TTC549 (cell line): ENCODE measurements at regions not wholly inside any gene's neighbourhood (a gene's known extent, or its start where the extent isn't known, plus 50 kb on each side); places are given as distances from the start of the nearest gene placed in this dataset.
"Not testable (repeated sequence)": the region's sequence is repeated elsewhere in the genome, so short reads cannot be mapped to it uniquely, and the experiment has no call there.

ENCODE experiments used
- FAIRE-seq: peaks from 2 replicates; lab custom pipeline; 2012; peaks lifted over from hg19 to GRCh38; lab: Jason Lieb, UNC

DNA sequence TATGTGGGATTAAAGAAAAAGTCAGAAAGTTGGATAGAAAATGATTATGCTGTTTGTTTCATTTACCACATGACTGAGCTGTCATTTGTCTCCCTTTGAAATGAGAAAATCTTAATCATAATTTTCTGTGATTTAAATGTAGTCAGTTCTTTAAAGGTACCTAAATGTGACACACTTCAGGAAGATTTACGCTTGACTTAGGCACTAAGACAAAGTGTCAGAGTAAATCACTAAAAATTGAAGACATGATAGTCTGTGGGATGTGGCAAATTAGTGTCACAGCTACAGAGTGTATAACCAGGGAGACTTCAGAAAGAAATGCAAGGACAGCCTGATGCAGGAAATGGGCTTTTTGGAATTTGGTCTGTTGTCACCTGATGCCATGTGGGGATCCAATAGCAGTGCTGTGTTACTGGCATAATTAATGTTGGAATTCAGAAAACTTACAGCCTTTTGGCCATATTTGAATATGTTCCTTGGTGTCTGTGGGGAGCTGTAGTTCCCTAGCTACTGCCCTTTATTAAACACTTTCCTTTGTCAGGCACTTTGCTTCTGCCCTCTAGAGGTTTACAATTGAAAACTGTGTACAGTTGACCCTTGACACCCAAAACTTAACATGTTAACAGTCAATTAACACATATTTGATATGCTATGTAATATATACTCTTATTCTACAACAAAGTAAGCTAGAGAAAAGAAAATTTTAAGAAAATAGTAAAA, 493.8 kb downstream of the UTRN start:
- FAIRE-seq: no peak

DNA sequence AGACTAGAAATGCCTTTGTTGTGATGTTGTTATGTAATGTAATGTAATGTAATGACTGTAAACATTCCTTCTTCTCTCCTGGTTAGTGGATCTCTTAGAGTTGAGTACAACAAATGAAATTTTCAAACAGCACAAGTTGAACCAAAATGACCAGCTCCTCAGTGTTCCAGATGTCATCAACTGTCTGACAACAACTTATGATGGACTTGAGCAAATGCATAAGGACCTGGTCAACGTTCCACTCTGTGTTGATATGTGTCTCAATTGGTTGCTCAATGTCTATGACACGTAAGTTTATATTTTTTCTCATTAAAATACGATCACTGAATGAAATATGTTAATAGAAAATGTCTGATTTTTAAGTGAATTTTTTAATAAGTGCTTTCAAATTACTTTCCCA, 496.7 kb downstream of the UTRN start:
- no peak for FAIRE-seq

DNA sequence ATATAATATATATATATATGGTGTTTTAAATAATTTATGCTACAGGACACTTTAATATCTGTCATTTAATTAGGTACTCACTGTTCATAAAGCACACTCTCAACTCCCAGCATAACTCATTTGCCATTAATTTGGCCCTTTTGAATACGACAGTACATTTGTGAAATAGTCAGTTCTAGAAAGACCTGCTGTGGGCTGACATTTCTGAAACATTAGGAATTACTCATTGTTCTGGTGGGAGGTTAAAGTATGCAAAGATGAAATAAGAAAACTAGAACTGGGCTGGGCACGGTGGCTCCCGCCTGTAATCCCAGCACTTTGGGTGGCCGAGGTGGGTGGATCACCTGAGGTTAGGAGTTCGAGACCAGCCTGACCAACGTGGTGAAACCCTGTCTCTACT, 497.5 kb downstream of the UTRN start:
- no peak for FAIRE-seq

DNA sequence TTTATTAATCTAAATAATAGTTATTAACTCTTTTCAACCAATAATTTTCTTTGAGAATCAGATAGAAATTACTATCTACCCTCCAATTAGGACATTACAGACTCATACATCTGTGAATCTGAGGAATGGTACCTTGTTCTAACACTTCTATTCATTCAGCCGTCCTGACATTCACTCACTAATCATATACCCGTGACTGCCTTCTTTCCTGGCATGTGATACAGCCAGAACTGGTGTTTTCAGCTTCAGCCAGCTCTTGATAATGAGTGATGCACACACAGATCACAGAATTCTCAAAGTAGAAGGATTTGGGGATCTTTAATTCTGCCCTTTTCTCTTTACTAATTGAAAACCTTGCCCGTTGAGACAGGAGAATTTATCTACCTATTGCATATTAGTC, 499.9 kb downstream of the UTRN start:
- FAIRE-seq: no peak

DNA sequence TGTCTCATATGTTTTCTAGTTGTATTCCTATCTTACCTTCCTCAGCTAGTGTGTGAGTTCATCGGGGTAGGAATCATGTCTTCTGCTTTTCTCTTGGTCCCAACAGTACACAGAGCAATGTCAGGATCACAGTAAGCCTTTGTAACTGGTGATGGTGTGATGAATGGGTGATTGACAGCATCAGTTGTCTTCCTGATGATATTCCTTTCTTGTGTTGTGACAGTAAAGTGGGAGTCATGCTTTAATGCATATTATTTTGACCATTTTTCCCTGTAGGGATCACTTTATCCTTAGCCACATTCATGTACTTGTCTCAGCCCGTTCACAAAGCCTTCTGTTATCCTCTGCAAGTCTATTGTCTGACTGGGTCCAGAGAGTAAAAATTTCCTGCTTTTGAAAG, 501.7 kb downstream of the UTRN start:
- FAIRE-seq: no peak

DNA sequence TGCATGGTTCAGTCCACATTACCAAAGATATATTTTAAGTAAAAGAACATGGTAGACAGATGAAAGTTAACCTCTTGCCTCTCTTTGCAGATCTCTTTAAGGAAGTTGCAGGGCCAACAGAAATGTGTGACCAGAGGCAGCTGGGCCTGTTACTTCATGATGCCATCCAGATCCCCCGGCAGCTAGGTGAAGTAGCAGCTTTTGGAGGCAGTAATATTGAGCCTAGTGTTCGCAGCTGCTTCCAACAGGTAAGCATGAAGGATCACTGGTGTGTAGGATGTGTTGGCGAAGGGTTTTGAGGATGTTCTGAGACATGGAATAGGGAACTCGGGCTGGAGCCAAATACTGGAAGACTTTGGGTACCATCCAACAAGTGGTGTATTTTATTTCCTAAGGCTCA, 508.6 kb downstream of the UTRN start:
- FAIRE-seq: no peak

DNA sequence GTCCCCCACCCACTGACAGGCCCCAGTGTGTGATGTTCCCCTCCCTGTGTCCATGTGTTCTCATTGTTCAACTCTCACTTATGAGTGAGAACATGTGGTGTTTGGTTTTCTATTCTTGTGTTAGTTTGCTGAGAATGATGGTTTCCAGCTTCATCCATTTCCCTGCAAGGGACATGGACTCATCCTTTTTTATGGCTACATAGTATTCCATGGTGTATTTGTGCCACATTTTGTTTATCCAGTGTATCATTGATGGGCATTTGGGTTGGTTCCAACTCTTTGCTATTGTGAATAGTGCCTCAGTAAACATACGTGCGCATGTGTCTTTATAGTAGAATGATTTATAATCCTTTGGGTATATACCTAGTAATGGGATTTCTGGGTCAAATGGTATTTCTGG, 509.9 kb downstream of the UTRN start:
- FAIRE-seq: not testable (repeated sequence)

DNA sequence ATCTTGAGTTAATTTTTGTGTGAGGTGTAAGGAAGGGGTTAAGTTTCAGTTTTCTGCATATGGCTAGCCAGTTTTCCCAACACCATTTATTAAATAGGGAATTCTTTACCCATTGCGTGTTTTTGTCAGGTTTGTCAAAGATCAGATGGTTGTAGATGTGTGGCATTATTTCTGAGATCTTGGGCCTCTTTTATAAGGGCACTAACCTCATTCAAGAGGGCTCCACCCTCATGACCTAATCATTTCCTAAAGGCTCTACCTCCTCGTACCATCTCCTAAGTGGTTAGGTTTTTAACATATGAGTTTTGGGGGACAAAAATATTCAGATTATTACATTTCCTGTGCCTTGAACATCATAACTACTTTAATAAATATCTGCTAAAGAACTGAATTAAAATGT, 510.9 kb downstream of the UTRN start:
- FAIRE-seq: no peak

DNA sequence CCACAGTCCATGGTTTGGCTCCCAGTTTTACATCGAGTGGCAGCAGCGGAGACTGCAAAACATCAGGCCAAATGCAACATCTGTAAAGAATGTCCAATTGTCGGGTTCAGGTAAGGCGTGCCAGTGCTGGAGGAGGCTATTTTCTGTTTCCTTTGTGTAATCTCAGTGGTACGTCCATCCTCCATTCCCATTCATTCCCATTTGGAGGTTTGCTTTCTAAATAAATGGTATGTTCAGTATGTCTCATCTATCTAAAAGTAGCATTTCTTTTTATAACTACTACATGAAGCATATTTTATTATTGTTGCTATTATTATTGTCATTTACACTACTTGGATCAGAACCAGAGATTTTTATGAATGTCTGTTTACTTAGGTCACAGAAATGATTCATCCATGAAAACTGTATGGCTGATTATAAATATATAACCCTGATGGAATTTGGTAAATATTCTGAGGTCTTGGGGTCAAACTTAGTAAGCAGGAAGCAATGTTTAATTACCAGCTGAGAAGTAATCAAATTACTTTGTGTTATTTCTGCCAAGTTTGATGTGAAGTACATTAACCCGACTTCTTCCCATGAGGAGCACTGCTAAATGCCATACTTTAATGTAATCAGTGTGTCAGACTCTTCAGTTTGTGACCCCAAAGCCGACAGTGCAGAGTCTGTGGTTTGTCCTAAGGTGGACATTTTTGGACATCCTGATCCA, 512.9 kb downstream of the UTRN start:
- FAIRE-seq: no peak

DNA sequence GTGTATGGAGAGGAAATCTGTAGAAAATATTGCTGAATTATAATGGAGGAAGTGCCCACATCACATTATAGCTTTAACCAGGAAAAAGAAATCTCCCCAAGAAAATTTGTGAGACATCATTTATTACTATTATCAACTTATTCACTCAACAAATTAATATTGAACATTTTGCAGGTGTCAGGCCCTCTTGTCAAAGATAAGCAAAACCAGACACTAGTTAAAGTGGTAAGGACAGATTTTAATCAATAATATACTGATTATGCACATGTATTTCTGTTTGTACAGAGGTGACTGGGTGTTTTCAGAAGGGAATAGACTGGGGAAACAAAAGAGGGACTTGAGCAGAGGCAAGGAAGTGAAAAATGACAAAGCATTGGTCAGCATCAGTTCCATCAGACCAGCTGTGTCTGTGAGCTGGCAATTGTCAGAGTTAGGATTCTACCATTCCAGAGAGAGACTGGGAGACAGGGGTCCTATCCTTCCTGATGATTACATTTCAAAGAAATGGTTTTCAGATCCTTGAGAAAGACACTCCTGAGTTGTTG, 519.2 kb downstream of the UTRN start:
- FAIRE-seq: no peak

DNA sequence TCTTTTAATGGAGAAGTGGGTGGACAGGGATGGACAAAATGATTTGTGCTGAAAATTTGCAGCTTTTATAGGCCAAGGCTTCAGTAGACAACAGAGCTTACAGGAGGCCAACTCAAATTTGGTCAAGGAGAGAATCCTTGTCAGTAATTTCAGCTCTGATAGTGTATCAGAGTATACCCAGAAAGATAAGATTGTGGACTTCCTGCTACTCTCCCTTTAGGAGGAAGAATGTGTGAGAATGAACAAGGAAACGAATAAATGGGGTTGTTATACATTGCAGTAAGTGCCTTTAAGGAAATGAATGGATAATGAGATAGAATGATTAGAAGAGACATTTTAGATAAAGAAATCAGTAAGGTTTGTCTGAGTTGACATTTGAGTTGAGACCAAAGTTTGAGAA, 519.9 kb downstream of the UTRN start:
- FAIRE-seq: no peak

DNA sequence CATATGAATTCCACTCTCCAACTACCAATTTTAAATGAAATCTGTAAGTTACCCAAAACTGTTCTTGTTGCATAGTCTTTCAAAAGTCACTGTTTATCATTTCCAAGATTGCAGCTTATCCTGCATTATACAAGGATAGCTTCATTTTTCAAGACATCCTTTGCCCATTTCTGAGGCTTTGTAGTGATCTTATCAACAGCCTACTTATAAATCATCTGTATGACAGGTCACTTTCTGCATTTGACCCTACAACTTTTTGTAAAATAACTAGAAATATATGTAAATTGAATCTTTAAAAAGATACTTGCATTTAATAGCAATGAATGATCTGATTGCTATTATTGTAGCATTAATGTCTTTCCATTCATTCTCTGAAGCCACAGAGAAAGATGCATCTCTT, 521.1 kb downstream of the UTRN start:
- FAIRE-seq: no peak

DNA sequence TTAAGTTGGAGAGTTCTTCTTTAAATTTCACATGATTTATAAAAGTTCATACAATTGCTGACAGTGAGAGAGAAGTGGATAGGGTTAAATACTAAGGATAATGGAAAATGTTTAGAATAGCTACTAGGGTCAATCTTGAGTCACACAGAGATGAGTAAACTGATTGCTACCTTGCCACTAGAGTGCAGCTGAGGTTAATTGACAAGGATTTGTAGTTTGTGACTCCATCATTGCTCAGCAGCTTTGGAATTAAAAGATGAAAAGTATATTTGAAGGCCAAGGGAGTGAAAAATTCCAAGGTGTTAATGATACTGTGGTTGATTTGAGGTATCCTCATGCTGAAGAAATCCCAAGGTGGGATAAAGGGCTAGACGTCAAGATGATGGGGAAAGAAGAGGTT, 524.0 kb downstream of the UTRN start:
- no peak for FAIRE-seq

DNA sequence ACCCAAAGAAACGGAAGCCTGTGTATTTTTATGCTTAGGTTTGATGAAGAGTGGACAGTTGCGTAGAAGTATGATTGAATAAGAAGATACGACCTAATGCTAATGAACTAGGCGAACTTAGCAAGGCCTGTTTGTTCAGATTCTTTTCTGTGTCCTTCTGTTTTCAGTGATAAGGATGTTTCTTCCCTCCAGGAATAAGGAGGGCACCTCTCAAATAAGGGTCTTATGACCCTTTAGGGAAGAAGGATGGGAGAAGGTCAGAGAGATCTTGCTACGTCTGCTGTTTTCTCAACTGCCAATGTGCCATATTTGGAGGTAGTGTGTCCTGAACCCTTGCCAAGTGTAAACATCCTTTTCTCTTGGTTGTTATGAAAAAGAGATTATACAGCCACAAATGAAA, 524.8 kb downstream of the UTRN start:
- no peak for FAIRE-seq

DNA sequence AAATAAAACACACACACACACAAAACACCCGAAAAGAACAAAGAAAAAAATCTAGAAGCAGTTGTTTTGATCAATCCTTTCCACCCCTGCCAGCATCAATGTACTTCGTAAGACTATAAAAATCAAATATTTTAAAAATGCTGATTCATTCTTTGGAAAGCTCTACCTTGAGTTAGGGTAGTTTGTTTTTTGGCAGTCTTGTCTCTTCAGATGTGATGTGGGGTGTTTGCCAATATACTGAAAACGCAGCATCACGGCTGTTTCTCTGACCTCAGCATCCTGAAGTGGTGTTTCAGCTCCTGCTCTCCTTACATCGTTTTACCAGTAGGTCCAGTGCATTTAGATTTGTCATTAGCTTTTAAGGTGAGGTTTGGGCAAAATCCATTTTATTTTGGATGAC, 526.0 kb downstream of the UTRN start:
- FAIRE-seq: no peak

DNA sequence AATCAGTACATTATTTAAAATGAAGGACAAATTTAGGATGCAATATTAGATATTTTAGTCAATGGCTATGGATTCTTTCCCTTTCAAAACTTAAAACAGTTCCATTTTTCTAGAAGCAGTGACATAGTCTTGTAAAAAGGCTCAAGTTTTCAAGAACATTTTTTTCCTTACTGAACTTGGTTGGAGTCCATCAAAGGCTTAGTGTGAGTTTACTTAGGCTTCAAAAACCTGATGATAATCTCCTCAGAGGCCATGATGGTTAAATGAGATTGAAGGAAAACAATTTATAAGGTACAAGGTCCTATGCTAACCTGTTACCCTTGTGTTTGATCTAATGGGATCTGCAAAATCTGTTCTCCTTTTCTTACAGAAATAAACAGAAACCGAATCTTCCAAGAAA, 531.8 kb downstream of the UTRN start:
- no peak for FAIRE-seq

DNA sequence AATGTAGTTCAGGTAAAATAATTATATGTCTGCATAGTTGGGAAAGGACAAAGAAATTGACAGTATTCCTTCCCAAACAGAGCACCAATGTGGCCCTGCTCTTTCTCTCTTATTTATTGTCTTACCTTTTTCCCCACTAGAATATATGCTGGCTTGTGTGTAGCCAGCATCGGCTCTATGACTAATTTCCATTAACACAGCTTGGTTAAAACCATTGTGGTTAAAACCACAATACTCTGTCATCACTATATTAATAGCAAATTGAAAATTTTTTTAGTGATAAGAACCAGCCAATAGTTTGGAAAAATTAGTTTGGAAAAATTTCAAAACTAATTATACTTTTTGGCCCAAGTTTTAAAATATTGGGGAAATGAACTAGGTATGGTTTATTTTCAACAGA, 535.1 kb downstream of the UTRN start:
- no peak for FAIRE-seq

DNA sequence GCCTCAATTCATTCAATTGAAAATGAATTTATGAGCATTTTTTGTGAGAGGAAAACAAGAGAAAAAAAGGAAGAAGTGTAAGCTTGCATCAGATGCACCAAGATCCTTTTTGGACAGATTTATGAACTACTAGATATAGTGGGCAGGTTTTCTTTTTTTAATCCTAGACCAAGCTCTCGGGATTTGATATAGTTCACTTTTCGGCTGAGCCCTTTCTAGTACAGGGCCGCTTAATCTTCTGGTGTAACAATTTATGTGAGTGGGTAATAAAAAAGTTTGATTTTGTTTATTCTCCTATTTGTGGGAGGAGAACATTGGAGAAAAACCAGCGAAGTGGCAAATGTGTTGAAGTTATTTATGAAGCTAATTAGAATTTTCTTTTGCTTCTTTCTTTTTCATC, 538.0 kb downstream of the UTRN start:
- FAIRE-seq: no peak

DNA sequence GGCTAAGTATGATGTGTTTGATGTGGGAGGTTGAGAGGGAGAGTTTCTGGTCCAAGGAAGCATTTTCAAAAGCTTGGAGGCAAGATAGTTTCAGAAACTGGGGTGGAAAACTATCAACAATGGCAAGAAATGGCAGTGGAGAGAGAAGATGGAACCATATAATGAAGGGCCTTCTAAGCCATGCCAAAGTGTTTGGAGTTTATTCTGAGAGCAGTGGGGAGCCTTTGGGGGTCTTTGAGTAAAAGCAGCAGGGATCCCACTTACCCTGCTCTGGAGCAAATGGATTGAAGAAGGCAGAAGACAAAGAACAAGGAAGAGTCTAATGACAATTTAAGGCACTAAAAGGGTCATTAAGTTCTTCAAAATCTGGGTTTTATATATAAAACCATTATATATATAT, 538.9 kb downstream of the UTRN start:
- no peak for FAIRE-seq

DNA sequence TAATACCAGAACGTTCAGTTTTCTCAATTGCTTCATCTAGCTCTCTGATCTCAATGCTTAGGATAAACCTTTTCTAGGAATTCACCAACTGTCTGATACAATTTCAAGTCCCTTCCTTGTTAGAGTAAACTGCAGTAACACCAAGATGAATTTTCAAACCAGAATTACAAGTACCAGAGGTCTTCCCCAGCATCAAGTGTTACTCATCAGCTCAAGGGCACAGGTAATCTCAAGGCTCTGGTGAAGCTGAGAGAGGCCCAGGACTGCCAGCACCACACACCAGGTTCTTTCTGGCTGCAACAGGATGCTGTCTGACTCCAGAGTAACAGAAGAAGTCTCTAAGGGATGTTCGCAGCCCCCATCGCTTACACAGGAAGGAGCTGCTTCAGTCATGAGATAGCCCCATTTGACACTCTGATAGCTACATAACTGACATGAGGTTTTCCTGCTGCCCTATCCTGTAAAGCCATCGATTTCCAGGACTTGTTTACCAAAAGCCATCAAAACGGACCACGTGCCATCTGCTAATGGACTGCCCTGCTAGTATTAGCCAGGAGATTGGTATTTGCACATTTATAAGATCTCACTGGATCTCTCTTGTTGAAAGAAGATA, 549.4 kb downstream of the UTRN start:
- FAIRE-seq: no peak

DNA sequence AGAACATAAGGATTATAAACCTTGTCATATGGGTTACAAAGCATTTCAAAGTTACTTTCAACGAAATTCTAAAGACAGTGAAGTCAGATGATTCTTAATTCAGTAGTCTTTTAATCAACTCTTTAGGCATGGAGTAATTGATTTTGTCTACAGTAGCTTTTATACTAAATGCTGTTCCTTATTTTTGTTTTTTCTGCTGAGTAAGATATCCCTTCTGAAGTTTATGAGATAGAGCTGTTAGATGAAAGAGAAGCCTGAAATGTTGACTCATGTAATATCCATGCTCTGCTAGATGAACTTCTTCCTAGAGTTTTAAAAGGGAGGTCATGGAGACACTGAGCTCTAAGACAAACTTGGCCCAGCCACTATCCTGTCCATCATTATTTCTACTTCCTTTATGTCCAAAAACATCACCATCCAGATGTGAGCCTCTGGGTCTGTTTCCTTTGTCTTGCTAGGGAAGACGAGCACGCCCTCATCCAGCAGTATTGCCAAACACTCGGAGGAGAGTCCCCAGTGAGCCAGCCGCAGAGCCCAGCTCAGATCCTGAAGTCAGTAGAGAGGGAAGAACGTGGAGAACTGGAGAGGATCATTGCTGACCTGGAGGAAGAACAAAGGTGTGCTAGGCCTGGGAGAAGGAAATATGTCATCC, 550.3 kb downstream of the UTRN start:
- no peak for FAIRE-seq

DNA sequence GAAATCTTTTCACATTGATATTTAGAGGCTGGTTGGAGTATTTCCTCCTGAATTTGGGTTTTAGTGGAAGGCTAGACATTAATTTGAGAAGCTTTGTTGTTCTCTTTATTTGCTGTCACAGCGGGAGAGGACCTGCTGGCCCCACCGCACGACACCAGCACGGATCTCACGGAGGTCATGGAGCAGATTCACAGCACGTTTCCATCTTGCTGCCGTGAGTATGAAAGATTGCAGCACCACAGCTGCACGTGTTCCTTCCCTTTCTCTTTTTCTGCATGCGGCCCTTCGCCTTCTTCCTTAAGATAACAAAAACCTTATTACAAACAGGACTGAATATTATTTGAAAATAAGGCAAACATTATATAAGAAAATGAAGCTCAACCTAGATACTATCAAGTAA, 555.5 kb downstream of the UTRN start:
- FAIRE-seq: no peak

DNA sequence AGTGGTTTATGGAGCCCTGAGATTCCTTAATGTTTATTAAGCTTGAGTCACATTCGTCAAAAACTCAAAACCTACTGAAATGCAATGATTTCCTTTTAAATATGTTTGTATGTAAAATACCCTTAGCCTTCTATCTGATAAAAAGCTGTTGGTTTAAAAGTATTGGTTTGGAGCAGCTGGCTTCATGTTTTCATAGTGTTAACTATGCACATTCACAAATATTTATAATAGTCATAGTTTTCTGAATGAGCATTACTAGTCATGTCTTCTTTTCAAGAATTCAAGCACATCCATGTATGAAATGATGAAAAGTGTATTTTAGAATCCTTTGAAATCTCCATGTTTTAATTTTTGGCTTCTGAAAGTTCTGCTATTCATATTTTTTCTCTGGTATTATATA, 558.6 kb downstream of the UTRN start:
- no peak for FAIRE-seq
